WERI-Rb-1 (cell line): ENCODE measurements at regions not wholly inside any gene's neighbourhood (a gene's known extent, or its start where the extent isn't known, plus 50 kb on each side); places are given as distances from the start of the nearest gene placed in this dataset.

ENCODE experiments used
- DNase-seq: peaks from one replicate; pipeline ENCODE4 v3.0.0-alpha.2; 2020
- H3K27ac ChIP-seq: fragments of 250-450 bp; sonication (Bioruptor Pico); 2 replicates; pipeline ENCODE4 v1.5.1; 2020; ENCODE audit warnings: mild to moderate bottlenecking, moderate library complexity
- H3K27me3 ChIP-seq: fragments of 250-450 bp; sonication (Bioruptor Pico); 2 replicates; pipeline ENCODE4 v1.5.1; 2021; ENCODE audit warnings: mild to moderate bottlenecking, low read depth, moderate library complexity; ENCODE audit not compliant: insufficient read depth, severe bottlenecking
- H3K36me3 ChIP-seq: fragments of 250-450 bp; sonication (Bioruptor Pico); 2 replicates; pipeline ENCODE4 v1.5.1; 2020; ENCODE audit warnings: mild to moderate bottlenecking, moderate library complexity
- H3K4me3 ChIP-seq: 2 replicates; pipeline ENCODE4 v1.5.1; 2011; ENCODE audit warnings: low read depth, mild to moderate bottlenecking, control low read depth, low read length
- H3K9me3 ChIP-seq: fragments of 250-450 bp; sonication (Bioruptor Pico); 2 replicates; pipeline ENCODE4 v1.5.1; 2021; ENCODE audit warnings: mild to moderate bottlenecking, moderate library complexity; ENCODE audit not compliant: severe bottlenecking
- CTCF ChIP-seq: IDR thresholded peaks from 2 replicates; pipeline ENCODE4 v1.5.1; 2011; ENCODE audit warnings: low read depth, mild to moderate bottlenecking, control low read depth, inconsistent platforms, low read length

GRCh38 chr3:19742935-19743334 is 191.1 kb downstream of the EFHB start:
- no peak for TF ChIP-seq CTCF
- H3K9me3 ChIP-seq: no peaks in the 10 kb centered on the region
- H3K27ac ChIP-seq: no peak overlapping the region
- DNase-seq: no peak
- H3K36me3 ChIP-seq: no peaks in the 10 kb centered on the region
- H3K4me3 ChIP-seq: no peak overlapping the region
- H3K27me3 ChIP-seq: no peaks in the 10 kb centered on the region

DNA sequence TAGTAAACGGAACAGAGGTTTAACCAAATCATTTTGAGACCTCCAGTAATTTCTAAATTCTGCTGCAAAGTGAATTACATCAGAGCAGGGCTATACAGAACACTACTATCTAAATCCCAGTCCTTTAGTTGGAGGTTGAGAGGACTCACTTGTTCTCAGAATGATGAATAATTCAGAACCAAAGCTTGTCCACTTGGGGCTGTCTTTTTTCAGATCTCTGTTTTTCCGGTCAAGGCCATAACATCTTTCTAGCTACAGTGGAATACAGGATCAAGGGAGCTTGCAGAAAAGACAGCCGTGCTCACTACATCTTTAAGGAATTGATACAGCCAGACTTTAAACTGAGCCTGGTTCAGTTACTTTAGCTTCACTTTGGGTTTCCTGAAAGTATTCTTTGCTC is 194.5 kb downstream of the EFHB start:
- no peaks in the 10 kb centered on the region for H3K9me3 ChIP-seq
- no peak overlapping the region for H3K27ac ChIP-seq
- TF ChIP-seq CTCF: no peak
- no peaks in the 10 kb centered on the region for H3K36me3 ChIP-seq
- no peak overlapping the region for H3K4me3 ChIP-seq
- H3K27me3 ChIP-seq: no peaks in the 10 kb centered on the region
- no peak for DNase-seq

DNA sequence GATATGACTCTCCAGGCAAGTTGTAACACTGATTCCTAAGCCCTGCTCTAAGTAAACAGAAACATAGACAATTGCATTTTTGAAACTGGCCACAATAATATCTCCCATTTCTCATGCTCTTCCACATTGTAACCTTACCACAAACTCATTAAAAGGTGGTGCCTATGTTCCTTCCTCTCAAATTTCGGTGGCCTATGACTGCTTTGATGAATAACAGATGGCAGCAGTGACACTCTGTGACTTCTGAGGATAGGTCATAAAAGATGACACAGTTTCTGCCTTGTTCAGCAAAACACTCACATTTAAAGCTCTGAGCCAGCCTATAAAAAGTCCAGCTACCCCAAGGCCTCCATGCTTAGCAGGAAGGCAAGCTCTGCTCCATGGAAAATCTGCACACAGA is 195.2 kb downstream of the EFHB start:
- Histone ChIP-seq H3K9me3 (no peaks in the 10 kb centered on the region), H3K36me3 (no peaks in the 10 kb centered on the region), H3K27me3 (no peaks in the 10 kb centered on the region), H3K4me3 (no peak overlapping the region), H3K27ac (no peak overlapping the region)
- DNase-seq: no peak
- TF ChIP-seq CTCF: no peak

DNA sequence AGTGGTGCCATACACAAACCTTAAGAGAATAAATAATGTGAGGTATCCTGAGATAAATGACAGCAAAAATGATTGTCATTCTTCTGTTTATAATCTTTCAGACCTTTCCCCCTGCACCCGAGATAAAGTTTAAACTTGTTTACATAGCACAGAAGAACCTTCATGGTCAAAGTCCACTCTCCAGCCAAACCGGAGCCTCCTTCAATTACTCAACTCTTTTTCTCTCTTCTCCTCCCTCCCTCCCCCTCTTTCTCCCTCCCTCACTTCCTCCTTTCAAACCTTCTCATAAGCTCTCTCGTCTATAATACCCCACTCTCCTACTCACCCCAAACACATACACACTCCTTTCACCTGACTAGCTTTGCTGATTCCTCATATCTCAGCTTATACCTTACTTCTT is 198.9 kb downstream of the EFHB start:
- no peak overlapping the region for H3K27ac ChIP-seq
- no peak for TF ChIP-seq CTCF

GRCh38 chr3:19734453-19734852 is 199.6 kb downstream of the EFHB start:
- no peaks in the 10 kb centered on the region for H3K27me3 ChIP-seq
- no peaks in the 10 kb centered on the region for H3K9me3 ChIP-seq
- H3K4me3 ChIP-seq: no peak overlapping the region
- DNase-seq: no peak
- H3K27ac ChIP-seq: no peak overlapping the region
- TF ChIP-seq CTCF: no peak
- no peaks in the 10 kb centered on the region for H3K36me3 ChIP-seq

More for the DNA sequence above, 198.9 kb downstream of the EFHB start:
- no peak for DNase-seq
- Histone ChIP-seq H3K36me3 (no peaks in the 10 kb centered on the region), H3K27me3 (no peaks in the 10 kb centered on the region), H3K4me3 (no peak overlapping the region), H3K9me3 (no peaks in the 10 kb centered on the region)

GRCh38 chr3:19725000-19725399 is 209.0 kb downstream of the EFHB start:
- TF ChIP-seq CTCF: no peak
- H3K27me3 ChIP-seq: no peaks in the 10 kb centered on the region
- no peak overlapping the region for H3K27ac ChIP-seq
- H3K9me3 ChIP-seq: no peaks in the 10 kb centered on the region
- no peaks in the 10 kb centered on the region for H3K36me3 ChIP-seq
- DNase-seq: no peak
- no peak overlapping the region for H3K4me3 ChIP-seq
